ENCODE measurements at regions not wholly inside any gene's neighbourhood (a gene's known extent, or its start where the extent isn't known, plus 50 kb on each side); places are given as distances from the start of the nearest gene placed in this dataset.

DNA sequence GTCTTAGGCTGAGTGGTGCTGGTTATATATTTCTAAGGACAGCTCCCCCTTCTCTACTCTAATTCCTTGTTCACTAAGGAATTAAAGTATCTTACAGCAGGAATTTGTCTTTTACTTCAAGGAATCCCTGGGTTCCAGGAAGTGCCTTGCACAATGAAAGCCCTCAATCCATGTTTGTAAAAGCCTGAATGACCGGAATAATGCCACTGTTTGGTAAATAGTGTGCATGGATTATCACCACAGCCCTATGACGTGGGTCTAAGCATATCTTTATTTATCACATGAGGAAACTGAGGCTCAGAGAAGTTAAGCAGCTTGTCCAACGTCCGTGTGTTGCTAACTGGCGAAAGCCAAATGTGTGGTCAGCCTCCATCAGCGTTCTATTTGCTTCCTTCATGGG, 135.7 kb upstream of the NAV2 start:
- no peaks in the 10 kb centered on the region for H3K36me3 ChIP-seq (replicated peaks; ENCODE audit: low read depth, low read length)
- no peaks in the 10 kb centered on the region for H3K79me2 ChIP-seq (ENCODE audit: low read length)
- no peak overlapping the region for H3K27ac ChIP-seq (ENCODE audit: low read length)
- no peaks in the 10 kb centered on the region for H4K20me1 ChIP-seq (ENCODE audit: insufficient read depth, low read length)
- no peaks in the 10 kb centered on the region for H3K4me1 ChIP-seq (ENCODE audit: low read length)
- H3K4me2 ChIP-seq (ENCODE audit: low read length): no peak overlapping the region
- peaks cover 8% of the 10 kb centered on the region; the same call in 1 of the 2 replicates for H3K27me3 ChIP-seq (ENCODE audit: low read depth, low read length)
- TF ChIP-seq, protein P1, sequence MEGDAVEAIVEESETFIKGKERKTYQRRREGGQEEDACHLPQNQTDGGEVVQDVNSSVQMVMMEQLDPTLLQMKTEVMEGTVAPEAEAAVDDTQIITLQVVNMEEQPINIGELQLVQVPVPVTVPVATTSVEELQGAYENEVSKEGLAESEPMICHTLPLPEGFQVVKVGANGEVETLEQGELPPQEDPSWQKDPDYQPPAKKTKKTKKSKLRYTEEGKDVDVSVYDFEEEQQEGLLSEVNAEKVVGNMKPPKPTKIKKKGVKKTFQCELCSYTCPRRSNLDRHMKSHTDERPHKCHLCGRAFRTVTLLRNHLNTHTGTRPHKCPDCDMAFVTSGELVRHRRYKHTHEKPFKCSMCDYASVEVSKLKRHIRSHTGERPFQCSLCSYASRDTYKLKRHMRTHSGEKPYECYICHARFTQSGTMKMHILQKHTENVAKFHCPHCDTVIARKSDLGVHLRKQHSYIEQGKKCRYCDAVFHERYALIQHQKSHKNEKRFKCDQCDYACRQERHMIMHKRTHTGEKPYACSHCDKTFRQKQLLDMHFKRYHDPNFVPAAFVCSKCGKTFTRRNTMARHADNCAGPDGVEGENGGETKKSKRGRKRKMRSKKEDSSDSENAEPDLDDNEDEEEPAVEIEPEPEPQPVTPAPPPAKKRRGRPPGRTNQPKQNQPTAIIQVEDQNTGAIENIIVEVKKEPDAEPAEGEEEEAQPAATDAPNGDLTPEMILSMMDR (IDR thresholded peaks at IDR 0.05; ENCODE audit: low read depth, low read length): no peak
- TF ChIP-seq EZH2phosphoT487 (IDR thresholded peaks at IDR 0.05; ENCODE audit: low read depth): no peak
- no peak overlapping the region for H3K9ac ChIP-seq (ENCODE audit: low read length)
- no peak overlapping the region for H2AFZ ChIP-seq (ENCODE audit: low read depth, low read length)
- no peaks in the 10 kb centered on the region for H3K9me3 ChIP-seq (ENCODE audit: insufficient read depth, low read length)
- no peak overlapping the region for H3K4me3 ChIP-seq (ENCODE audit: low read length)

DNA sequence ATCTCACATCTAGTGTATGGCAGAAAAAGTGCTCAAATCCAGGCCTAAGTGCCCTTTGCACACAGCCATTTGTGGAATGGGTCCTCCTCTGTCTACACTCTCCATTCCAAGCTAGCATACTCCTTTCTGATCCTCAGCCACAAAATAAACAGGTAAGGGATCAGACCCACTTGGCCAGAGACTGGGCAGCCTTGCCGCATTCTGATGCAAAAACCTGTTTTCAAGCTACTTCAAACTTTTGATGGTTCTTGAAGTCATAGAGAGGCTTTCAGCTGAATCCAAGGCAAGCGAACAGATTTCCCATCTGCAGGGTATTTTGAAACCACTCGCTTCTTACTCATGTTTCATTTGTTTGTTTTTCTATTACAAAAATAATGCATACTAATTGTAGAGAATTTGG, 136.6 kb upstream of the NAV2 start:
- Histone ChIP-seq H2AFZ (ENCODE audit: low read depth, low read length) (no peak overlapping the region), H4K20me1 (ENCODE audit: insufficient read depth, low read length) (no peaks in the 10 kb centered on the region), H3K9me3 (ENCODE audit: insufficient read depth, low read length) (no peaks in the 10 kb centered on the region), H3K27ac (ENCODE audit: low read length) (no peak overlapping the region), H3K9ac (ENCODE audit: low read length) (no peak overlapping the region), H3K4me1 (ENCODE audit: low read length) (no peaks in the 10 kb centered on the region), H3K27me3 (ENCODE audit: low read depth, low read length) (peaks cover 14% of the 10 kb centered on the region; the same call in 1 of the 2 replicates), H3K36me3 (replicated peaks; ENCODE audit: low read depth, low read length) (no peaks in the 10 kb centered on the region), H3K79me2 (ENCODE audit: low read length) (no peaks in the 10 kb centered on the region), H3K4me2 (ENCODE audit: low read length) (no peak overlapping the region), H3K4me3 (ENCODE audit: low read length) (no peak overlapping the region)
- TF ChIP-seq, protein P1 (IDR thresholded peaks at IDR 0.05; ENCODE audit: low read depth, low read length): no peak
- TF ChIP-seq EZH2phosphoT487 (IDR thresholded peaks at IDR 0.05; ENCODE audit: low read depth): no peak

DNA sequence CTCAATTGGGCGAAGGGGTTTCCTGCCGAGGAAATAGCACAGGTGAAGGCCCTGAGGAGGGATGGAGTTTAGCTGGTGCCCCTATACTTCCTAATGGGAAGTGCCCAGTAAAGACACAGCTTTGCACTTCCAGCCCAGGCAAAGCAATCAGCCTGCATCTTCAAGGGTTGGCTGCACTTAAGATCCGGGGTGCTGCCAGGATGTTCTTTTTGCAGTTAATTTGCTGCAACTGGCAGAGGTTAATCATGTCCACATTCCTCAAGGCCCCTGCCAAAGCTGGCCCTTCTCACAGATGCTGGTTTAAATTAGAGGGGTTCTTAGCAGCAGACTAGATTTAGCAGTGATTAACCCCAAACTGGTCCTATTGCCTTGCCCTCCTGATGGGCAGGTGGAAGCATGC, 137.7 kb upstream of the NAV2 start:
- Histone ChIP-seq H3K4me2 (ENCODE audit: low read length) (no peak overlapping the region), H3K4me1 (ENCODE audit: low read length) (no peaks in the 10 kb centered on the region), H4K20me1 (ENCODE audit: insufficient read depth, low read length) (no peaks in the 10 kb centered on the region), H3K36me3 (replicated peaks; ENCODE audit: low read depth, low read length) (no peaks in the 10 kb centered on the region), H3K27me3 (ENCODE audit: low read depth, low read length) (peaks cover 23% of the 10 kb centered on the region), H3K4me3 (ENCODE audit: low read length) (no peak overlapping the region), H3K27ac (ENCODE audit: low read length) (no peak overlapping the region), H2AFZ (ENCODE audit: low read depth, low read length) (no peak overlapping the region), H3K9me3 (ENCODE audit: insufficient read depth, low read length) (no peaks in the 10 kb centered on the region), H3K79me2 (ENCODE audit: low read length) (no peaks in the 10 kb centered on the region), H3K9ac (ENCODE audit: low read length) (no peak overlapping the region)
- no peak for TF ChIP-seq EZH2phosphoT487 (IDR thresholded peaks at IDR 0.05; ENCODE audit: low read depth)
- TF ChIP-seq, protein P1 (IDR thresholded peaks at IDR 0.05; ENCODE audit: low read depth, low read length): no peak

DNA sequence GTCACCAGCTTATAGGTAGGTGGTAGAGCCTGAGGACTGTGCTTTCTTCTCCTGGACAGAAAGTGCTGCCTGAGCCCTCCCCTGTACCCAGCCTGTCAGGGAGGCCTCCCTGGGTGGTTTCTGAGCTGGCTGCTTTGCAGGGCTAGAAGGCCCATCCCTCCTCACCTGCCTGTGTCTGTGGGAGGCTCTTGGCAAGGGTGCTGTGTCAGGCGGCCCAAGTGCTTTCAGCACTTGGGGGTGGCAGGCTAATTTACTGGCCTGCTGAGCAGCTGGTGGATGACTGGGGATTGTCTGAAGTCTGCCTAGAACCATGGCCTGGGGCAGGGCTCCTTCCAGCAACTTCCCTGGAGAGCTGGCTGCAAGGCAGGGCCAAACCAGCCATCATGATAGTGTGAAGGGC, 139.0 kb upstream of the NAV2 start:
- Histone ChIP-seq H3K9ac (ENCODE audit: low read length) (no peak overlapping the region), H3K27ac (ENCODE audit: low read length) (no peak overlapping the region), H3K4me2 (ENCODE audit: low read length) (no peak overlapping the region), H3K4me1 (ENCODE audit: low read length) (no peaks in the 10 kb centered on the region), H3K27me3 (ENCODE audit: low read depth, low read length) (peaks cover 34% of the 10 kb centered on the region), H3K4me3 (ENCODE audit: low read length) (no peak overlapping the region), H2AFZ (ENCODE audit: low read depth, low read length) (no peak overlapping the region), H3K36me3 (replicated peaks; ENCODE audit: low read depth, low read length) (no peaks in the 10 kb centered on the region), H3K79me2 (ENCODE audit: low read length) (no peaks in the 10 kb centered on the region), H4K20me1 (ENCODE audit: insufficient read depth, low read length) (no peaks in the 10 kb centered on the region), H3K9me3 (ENCODE audit: insufficient read depth, low read length) (no peaks in the 10 kb centered on the region)
- no peak for TF ChIP-seq EZH2phosphoT487 (IDR thresholded peaks at IDR 0.05; ENCODE audit: low read depth)
- TF ChIP-seq, protein P1 (IDR thresholded peaks at IDR 0.05; ENCODE audit: low read depth, low read length): no peak
